GM21717 (cell line): ENCODE measurements at regions not wholly inside any gene's neighbourhood (a gene's known extent, or its start where the extent isn't known, plus 50 kb on each side); places are given as distances from the start of the nearest gene placed in this dataset.

Source experiments
- ATAC-seq: cut with Tn5 transposase; IDR thresholded peaks from one replicate; pipeline ENCODE4 v1.9.1; 2021; ENCODE audit warnings: mild to moderate bottlenecking, moderate library complexity; ENCODE audit not compliant: unreplicated experiment

- ATAC-seq = no peak
Observed at GRCh38 chr4:38189445-38189844, 229.2 kb downstream of the PTTG2 start.

- ATAC-seq = no peak
Observed at GRCh38 chr4:38190717-38191178, 230.6 kb downstream of the PTTG2 start.

GRCh38 chr4:38192516-38192915 lies 232.3 kb downstream of the PTTG2 start:
- no peak for ATAC-seq

- ATAC-seq = no peak
Observed at GRCh38 chr4:38193236-38193863, 233.2 kb downstream of the PTTG2 start.

- ATAC-seq = no peak
Observed at GRCh38 chr4:38194047-38194602, 233.9 kb downstream of the PTTG2 start.

GRCh38 chr4:38195486-38195885 lies 235.3 kb downstream of the PTTG2 start:
- ATAC-seq = no peak

- no peak for ATAC-seq
Observed at GRCh38 chr4:38195911-38196310, 235.7 kb downstream of the PTTG2 start.

- ATAC-seq = no peak
Observed at GRCh38 chr4:38202242-38202641, 242.0 kb downstream of the PTTG2 start.

GRCh38 chr4:38203609-38204008 lies 243.4 kb downstream of the PTTG2 start:
- ATAC-seq = no peak

GRCh38 chr4:38204339-38205035 lies 244.3 kb downstream of the PTTG2 start:
- ATAC-seq = no peak

GRCh38 chr4:38205261-38205660 lies 245.1 kb downstream of the PTTG2 start:
- no peak for ATAC-seq

- ATAC-seq = no peak
Observed at GRCh38 chr4:38207110-38207457, 246.9 kb downstream of the PTTG2 start.

- no peak for ATAC-seq
Observed at GRCh38 chr4:38209654-38210053, 249.5 kb downstream of the PTTG2 start.

GRCh38 chr4:38210396-38211114 lies 250.4 kb downstream of the PTTG2 start:
- ATAC-seq = no peak

- ATAC-seq = no peak
Observed at GRCh38 chr4:38211885-38212284, 251.7 kb downstream of the PTTG2 start.

- no peak for ATAC-seq
Observed at GRCh38 chr4:38213083-38213805, 253.0 kb downstream of the PTTG2 start.

GRCh38 chr4:38222892-38223291 lies 262.7 kb downstream of the PTTG2 start:
- ATAC-seq = no peak

GRCh38 chr4:38223306-38223705 lies 263.1 kb downstream of the PTTG2 start:
- no peak for ATAC-seq

GRCh38 chr4:38223782-38224236 lies 263.6 kb downstream of the PTTG2 start:
- ATAC-seq = no peak

- no peak for ATAC-seq
Observed at GRCh38 chr4:38224850-38225249, 264.7 kb downstream of the PTTG2 start.

GRCh38 chr4:38226170-38226569 lies 266.0 kb downstream of the PTTG2 start:
- no peak for ATAC-seq
